DND-41 (cell line): ENCODE measurements at regions not wholly inside any gene's neighbourhood (a gene's known extent, or its start where the extent isn't known, plus 50 kb on each side); places are given as distances from the start of the nearest gene placed in this dataset.

Experiments used
- EZH2 ChIP-seq: IDR thresholded peaks from 3 replicates; pipeline ENCODE4 v1.6.1; 2012; ENCODE audit warnings: borderline replicate concordance, low read depth, mild to moderate bottlenecking, moderate library complexity, low read length, inconsistent platforms; ENCODE audit not compliant: severe bottlenecking
- TF ChIP-seq, protein P1 (sequence below): IDR thresholded peaks from 2 replicates; pipeline ENCODE4 v1.5.1; 2012; ENCODE audit warnings: borderline replicate concordance, low read length, moderate library complexity, mild to moderate bottlenecking; ENCODE audit not compliant: poor library complexity, severe bottlenecking; ENCODE audit errors: extremely low read depth

DNA sequence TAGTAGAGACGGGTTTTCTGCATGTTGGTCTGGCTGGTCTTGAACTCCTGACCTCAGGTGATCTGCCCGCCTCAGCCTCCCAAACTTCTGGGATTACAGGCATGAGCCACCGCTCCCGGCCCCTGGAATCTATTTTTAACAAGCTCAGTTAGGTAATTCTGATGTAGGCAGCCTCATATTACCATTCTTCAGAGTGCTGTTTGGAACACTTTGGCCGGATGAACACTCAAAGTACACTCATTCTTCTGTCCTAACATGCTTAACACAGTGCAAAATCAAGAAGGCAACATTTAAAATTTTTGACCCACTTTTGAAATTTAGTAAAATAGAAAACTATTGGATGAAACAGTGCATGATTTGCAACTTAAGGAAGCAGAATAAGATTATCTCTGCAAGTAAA lies 586.7 kb upstream of the CHORDC1 start:
- TF ChIP-seq, protein P1, sequence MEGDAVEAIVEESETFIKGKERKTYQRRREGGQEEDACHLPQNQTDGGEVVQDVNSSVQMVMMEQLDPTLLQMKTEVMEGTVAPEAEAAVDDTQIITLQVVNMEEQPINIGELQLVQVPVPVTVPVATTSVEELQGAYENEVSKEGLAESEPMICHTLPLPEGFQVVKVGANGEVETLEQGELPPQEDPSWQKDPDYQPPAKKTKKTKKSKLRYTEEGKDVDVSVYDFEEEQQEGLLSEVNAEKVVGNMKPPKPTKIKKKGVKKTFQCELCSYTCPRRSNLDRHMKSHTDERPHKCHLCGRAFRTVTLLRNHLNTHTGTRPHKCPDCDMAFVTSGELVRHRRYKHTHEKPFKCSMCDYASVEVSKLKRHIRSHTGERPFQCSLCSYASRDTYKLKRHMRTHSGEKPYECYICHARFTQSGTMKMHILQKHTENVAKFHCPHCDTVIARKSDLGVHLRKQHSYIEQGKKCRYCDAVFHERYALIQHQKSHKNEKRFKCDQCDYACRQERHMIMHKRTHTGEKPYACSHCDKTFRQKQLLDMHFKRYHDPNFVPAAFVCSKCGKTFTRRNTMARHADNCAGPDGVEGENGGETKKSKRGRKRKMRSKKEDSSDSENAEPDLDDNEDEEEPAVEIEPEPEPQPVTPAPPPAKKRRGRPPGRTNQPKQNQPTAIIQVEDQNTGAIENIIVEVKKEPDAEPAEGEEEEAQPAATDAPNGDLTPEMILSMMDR: no peak
- TF ChIP-seq EZH2: no peak
